Hepatocyte (in vitro differentiated cells): ENCODE measurements at regions not wholly inside any gene's neighbourhood (a gene's known extent, or its start where the extent isn't known, plus 50 kb on each side); places are given as distances from the start of the nearest gene placed in this dataset.

Experiments
- CTCF ChIP-seq: fragments of 200-600 bp; sonication (generic); IDR thresholded peaks from 2 replicates; pipeline ENCODE4 v1.5.1; 2016; ENCODE audit warnings: antibody characterized with exemption, mild to moderate bottlenecking; ENCODE audit not compliant: poor library complexity
- EZH2 ChIP-seq: fragments of 200-600 bp; sonication (generic); IDR thresholded peaks from 2 replicates; pipeline ENCODE4 v1.6.1; 2016; ENCODE audit warnings: antibody characterized with exemption, mild to moderate bottlenecking, borderline replicate concordance
- EZH2phosphoT487 ChIP-seq: fragments of 200-600 bp; sonication (generic); IDR thresholded peaks from one replicate; pipeline ENCODE4 v1.6.1; 2018; ENCODE audit warnings: antibody characterized with exemption, mild to moderate bottlenecking, low read depth, moderate library complexity; ENCODE audit not compliant: unreplicated experiment, severe bottlenecking

- TF ChIP-seq CTCF (no peak), EZH2 (no peak), EZH2phosphoT487 (no peak)
These were observed 322.5 kb upstream of the SLC24A2 start for GRCh38 chr9:20111173-20111843.
